Neural progenitor cell (in vitro differentiated cells): ENCODE measurements at regions not wholly inside any gene's neighbourhood (a gene's known extent, or its start where the extent isn't known, plus 50 kb on each side); places are given as distances from the start of the nearest gene placed in this dataset.

ENCODE experiments used
- DNase-seq: peaks from one replicate; pipeline ENCODE4 v3.0.0-alpha.2; 2016; ENCODE audit warnings: low spot score
- H2AFZ ChIP-seq: fragments of 200-600 bp; sonication (generic); replicated peaks from 2 replicates; pipeline ENCODE4 v1.6.1; 2016; ENCODE audit warnings: antibody characterized with exemption
- H3F3A ChIP-seq: fragments of 200-600 bp; sonication (generic); 2 replicates; pipeline ENCODE4 v1.6.1; 2016; ENCODE audit warnings: antibody characterized with exemption, low read depth
- H3K27ac ChIP-seq: fragments of 200-600 bp; sonication (generic); 2 replicates; pipeline ENCODE4 v1.5.1; 2016; ENCODE audit warnings: mild to moderate bottlenecking
- H3K27me3 ChIP-seq: fragments of 200-600 bp; sonication (generic); 2 replicates; pipeline ENCODE4 v1.6.1; 2016; ENCODE audit warnings: mild to moderate bottlenecking, moderate library complexity
- H3K36me3 ChIP-seq: fragments of 200-600 bp; sonication (generic); 2 replicates; pipeline ENCODE4 v1.5.1; 2016
- H3K4me1 ChIP-seq: fragments of 200-600 bp; sonication (generic); 2 replicates; pipeline ENCODE4 v1.6.1; 2016; ENCODE audit warnings: mixed run types
- H3K4me2 ChIP-seq: fragments of 200-600 bp; sonication (generic); 2 replicates; pipeline ENCODE4 v1.6.1; 2016
- H3K4me3 ChIP-seq: fragments of 200-600 bp; sonication (generic); 2 replicates; pipeline ENCODE4 v1.5.1; 2016
- H3K79me2 ChIP-seq: fragments of 200-600 bp; sonication (generic); 2 replicates; pipeline ENCODE4 v1.6.1; 2016; ENCODE audit warnings: low read depth
- H3K9ac ChIP-seq: fragments of 200-600 bp; sonication (generic); 2 replicates; pipeline ENCODE4 v1.6.1; 2016
- H3K9me3 ChIP-seq: fragments of 200-600 bp; sonication (generic); 2 replicates; pipeline ENCODE4 v1.5.1; 2016; ENCODE audit warnings: low read depth
- H4K20me1 ChIP-seq: fragments of 200-600 bp; sonication (generic); 2 replicates; pipeline ENCODE4 v1.6.1; 2016; ENCODE audit warnings: low read depth
- H3K27ac Mint-ChIP-seq: 3 replicates; pipeline ENCODE4 v1.8.0; 2021; ENCODE audit warnings: mixed read lengths
- H3K27me3 Mint-ChIP-seq: 2 replicates; pipeline ENCODE4 v1.8.0; 2022; ENCODE audit warnings: low read depth, mild to moderate bottlenecking, inconsistent platforms, moderate library complexity, mixed read lengths; ENCODE audit not compliant: insufficient read depth
- H3K36me3 Mint-ChIP-seq: 3 replicates; pipeline ENCODE4 v1.8.0; 2021; ENCODE audit warnings: mixed read lengths
- H3K4me1 Mint-ChIP-seq: 3 replicates; pipeline ENCODE4 v1.8.0; 2021; ENCODE audit warnings: mixed read lengths
- H3K4me3 Mint-ChIP-seq: 3 replicates; pipeline ENCODE4 v1.8.0; 2021; ENCODE audit warnings: mild to moderate bottlenecking, moderate library complexity, mixed read lengths
- H3K9me3 Mint-ChIP-seq: 3 replicates; pipeline ENCODE4 v1.8.0; 2020; ENCODE audit warnings: mixed read lengths
- CTCF ChIP-seq: fragments of 200-600 bp; sonication (generic); IDR thresholded peaks from 2 replicates; pipeline ENCODE4 v1.5.1; 2017; ENCODE audit warnings: antibody characterized with exemption, mild to moderate bottlenecking
- EZH2 ChIP-seq: fragments of 200-600 bp; sonication (generic); IDR thresholded peaks from 2 replicates; pipeline ENCODE4 v1.6.1; 2017; ENCODE audit warnings: antibody characterized with exemption, mild to moderate bottlenecking, moderate library complexity
- EZH2phosphoT487 ChIP-seq: fragments of 200-600 bp; sonication (generic); IDR thresholded peaks from 2 replicates; pipeline ENCODE4 v1.6.1; 2017; ENCODE audit warnings: antibody characterized with exemption

DNA sequence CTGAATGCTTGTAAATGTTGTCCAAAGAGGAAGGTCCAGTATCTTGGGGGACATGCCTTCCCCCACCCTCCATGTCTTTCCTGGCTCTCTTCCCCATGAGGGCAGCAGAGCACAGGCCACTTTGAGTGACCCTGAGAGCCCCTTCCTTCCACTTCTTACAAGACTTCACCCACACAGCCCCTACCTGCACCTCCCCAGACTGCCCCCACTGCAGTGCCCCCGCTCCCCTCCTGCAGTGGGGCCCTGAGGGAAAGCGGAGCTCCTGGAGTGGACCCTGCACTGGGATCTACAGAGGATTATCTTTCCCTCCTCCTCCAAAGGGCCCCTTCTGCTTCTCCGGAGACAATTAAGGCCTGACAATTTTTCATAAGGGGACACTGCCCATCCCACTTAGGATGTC lies 326.8 kb downstream of the TCERG1L start:
- Histone ChIP-seq H3K36me3 (no peaks in the 10 kb centered on the region), H3F3A (peaks cover 13% of the 10 kb centered on the region), H3K4me1 (no peaks in the 10 kb centered on the region), H3K4me3 (no peak overlapping the region), H2AFZ (no peak overlapping the region), H3K27me3 (no peaks in the 10 kb centered on the region), H3K27ac (no peak overlapping the region), H4K20me1 (no peaks in the 10 kb centered on the region), H3K4me2 (no peak overlapping the region), H3K9ac (no peak overlapping the region), H3K79me2 (no peaks in the 10 kb centered on the region), H3K9me3 (no peaks in the 10 kb centered on the region)
- no peaks in the 10 kb centered on the region for H3K36me3 Mint-ChIP-seq
- H3K27ac Mint-ChIP-seq, result no peak overlapping the region
- DNase-seq, result no peak
- H3K4me3 Mint-ChIP-seq, result no peak overlapping the region
- peaks cover 5% of the 10 kb centered on the region for H3K27me3 Mint-ChIP-seq
- peaks cover 10% of the 10 kb centered on the region for H3K9me3 Mint-ChIP-seq
- peaks cover 7% of the 10 kb centered on the region for H3K4me1 Mint-ChIP-seq
- TF ChIP-seq CTCF (no peak), EZH2 (no peak), EZH2phosphoT487 (no peak)

- no peak for TF ChIP-seq CTCF
- TF ChIP-seq EZH2phosphoT487, result no peak
- TF ChIP-seq EZH2, result no peak
- Mint-ChIP-seq H3K27me3 (peaks cover 5% of the 10 kb centered on the region), H3K9me3 (peaks cover 9% of the 10 kb centered on the region), H3K27ac (no peak overlapping the region), H3K4me1 (peaks cover 7% of the 10 kb centered on the region), H3K36me3 (no peaks in the 10 kb centered on the region), H3K4me3 (no peak overlapping the region)
- Histone ChIP-seq H3K9ac (no peak overlapping the region), H3K27ac (no peak overlapping the region), H3K4me3 (no peak overlapping the region), H3K4me2 (no peak overlapping the region), H3K36me3 (no peaks in the 10 kb centered on the region), H3F3A (peaks cover 9% of the 10 kb centered on the region), H3K4me1 (no peaks in the 10 kb centered on the region), H2AFZ (no peak overlapping the region), H3K27me3 (no peaks in the 10 kb centered on the region), H3K79me2 (no peaks in the 10 kb centered on the region), H4K20me1 (no peaks in the 10 kb centered on the region), H3K9me3 (no peaks in the 10 kb centered on the region)
- no peak for DNase-seq
Measured at GRCh38 chr10:130985158-130985753, 326.3 kb downstream of the TCERG1L start.

- Histone ChIP-seq H3K9ac (no peak overlapping the region), H3K36me3 (no peaks in the 10 kb centered on the region), H3K27me3 (no peaks in the 10 kb centered on the region), H3K4me2 (no peak overlapping the region), H4K20me1 (no peaks in the 10 kb centered on the region), H3F3A (peaks cover 5% of the 10 kb centered on the region), H3K79me2 (no peaks in the 10 kb centered on the region), H3K4me3 (no peak overlapping the region), H2AFZ (no peak overlapping the region), H3K9me3 (no peaks in the 10 kb centered on the region), H3K4me1 (no peaks in the 10 kb centered on the region), H3K27ac (no peak overlapping the region)
- Mint-ChIP-seq H3K4me3 (no peak overlapping the region), H3K36me3 (no peaks in the 10 kb centered on the region), H3K4me1 (peaks cover 7% of the 10 kb centered on the region), H3K9me3 (peaks cover 9% of the 10 kb centered on the region), H3K27me3 (peaks cover 6% of the 10 kb centered on the region), H3K27ac (no peak overlapping the region)
- TF ChIP-seq CTCF, result no peak
- no peak for TF ChIP-seq EZH2
- no peak for TF ChIP-seq EZH2phosphoT487
- DNase-seq, result no peak
Measured at GRCh38 chr10:130986846-130987245, 324.7 kb downstream of the TCERG1L start.
